ENCODE measurements at regions not wholly inside any gene's neighbourhood (a gene's known extent, or its start where the extent isn't known, plus 50 kb on each side); places are given as distances from the start of the nearest gene placed in this dataset.

DNA sequence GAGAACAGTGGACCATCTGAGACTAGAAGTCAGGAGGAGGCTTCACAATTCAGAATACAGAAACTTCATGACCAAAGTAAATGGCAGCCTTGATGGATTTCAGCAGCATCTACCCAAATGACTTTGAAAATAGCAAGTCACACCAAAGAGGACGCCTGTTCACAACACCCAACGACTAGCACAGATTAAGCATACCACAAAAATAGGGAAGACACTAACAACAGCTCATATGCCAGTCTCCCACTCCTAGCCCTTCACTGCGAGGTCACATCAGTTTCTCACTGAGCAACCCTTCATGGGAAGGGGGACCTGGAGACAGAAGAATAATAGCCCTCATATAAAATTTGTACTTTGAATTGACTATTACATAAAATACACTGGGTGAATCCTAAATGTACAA lies 228.4 kb upstream of the SLC39A10 start:
- TF ChIP-seq POLR2A (IDR thresholded peaks at IDR 0.05) (no peak), CTCF (IDR thresholded peaks at IDR 0.05) (no peak), POLR2AphosphoS5 (IDR thresholded peaks at IDR 0.05) (no peak)
- intact Hi-C loops (cut with DNase I; ENCODE audit: low total_unique reads): loop anchor here (10.0 kb wide), 1 partner anchor 654 kb away; no protein-coding TSS in a partner anchor
- H3K27ac ChIP-seq: no peak overlapping the region
- DNase-seq (ENCODE audit: low spot score in 2 of 2): no peak
- H3K4me1 ChIP-seq: no peaks in the 10 kb centered on the region
- H3K36me3 ChIP-seq: no peaks in the 10 kb centered on the region
- no peaks in the 10 kb centered on the region for H3K27me3 ChIP-seq
- H3K4me3 ChIP-seq: no peak overlapping the region
- no peaks in the 10 kb centered on the region for H3K9me3 ChIP-seq

- no peaks in the 10 kb centered on the region for H3K27me3 ChIP-seq
- DNase-seq (ENCODE audit: low spot score in 2 of 2): no peak
- TF ChIP-seq POLR2A (IDR thresholded peaks at IDR 0.05) (no peak), CTCF (IDR thresholded peaks at IDR 0.05) (no peak), POLR2AphosphoS5 (IDR thresholded peaks at IDR 0.05) (no peak)
- intact Hi-C loops (cut with DNase I; ENCODE audit: low total_unique reads): loop anchor here (10.0 kb wide), 1 partner anchor 651 kb away; no protein-coding TSS in a partner anchor
- H3K4me1 ChIP-seq: no peaks in the 10 kb centered on the region
- H3K4me3 ChIP-seq: no peak overlapping the region
- no peaks in the 10 kb centered on the region for H3K9me3 ChIP-seq
- no peaks in the 10 kb centered on the region for H3K36me3 ChIP-seq
- H3K27ac ChIP-seq: no peak overlapping the region
Measured at GRCh38 chr2:195425328-195425727, 231.7 kb upstream of the SLC39A10 start.

GRCh38 chr2:195419033-195419432 lies 238.0 kb upstream of the SLC39A10 start:
- no peak overlapping the region for H3K27ac ChIP-seq
- intact Hi-C loops (cut with DNase I; ENCODE audit: low total_unique reads): loop anchor here (5.0 kb wide), 1 partner anchor 557 kb away; no protein-coding TSS in a partner anchor

DNA sequence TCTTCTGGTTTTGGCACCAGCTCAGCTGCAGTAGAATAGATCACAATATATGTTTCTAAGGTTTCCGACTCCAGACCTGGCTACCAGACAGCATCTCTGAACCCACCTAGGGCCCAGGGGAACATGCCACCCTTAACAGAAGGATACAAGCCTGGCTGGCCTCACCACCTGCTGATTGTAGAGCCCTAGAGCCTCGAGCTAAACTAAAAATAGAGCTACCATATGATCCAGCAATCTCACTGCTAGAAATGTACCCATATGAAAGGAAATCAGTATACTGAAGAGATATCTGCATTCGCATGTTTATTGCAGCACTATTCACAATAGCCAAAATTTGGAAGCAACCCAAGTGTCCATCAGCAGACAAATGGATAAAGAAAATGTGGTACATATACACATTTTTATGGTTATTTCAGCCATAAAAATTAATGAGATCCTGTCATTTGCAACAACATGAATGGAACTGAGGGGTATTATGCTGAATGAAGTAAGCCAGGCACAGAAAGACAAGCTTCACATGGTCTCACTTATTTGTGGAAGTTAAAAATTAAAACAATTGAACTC lies 242.4 kb upstream of the SLC39A10 start:
- Histone ChIP-seq H3K36me3 (no peaks in the 10 kb centered on the region), H3K4me1 (no peaks in the 10 kb centered on the region), H3K27me3 (no peaks in the 10 kb centered on the region), H3K9me3 (no peaks in the 10 kb centered on the region), H3K4me3 (no peak overlapping the region), H3K27ac (no peak overlapping the region)
- TF ChIP-seq POLR2A (IDR thresholded peaks at IDR 0.05) (no peak), POLR2AphosphoS5 (IDR thresholded peaks at IDR 0.05) (no peak), CTCF (IDR thresholded peaks at IDR 0.05) (no peak)
- intact Hi-C loops (cut with DNase I; ENCODE audit: low total_unique reads): loop anchor here (5.0 kb wide), 1 partner anchor 552 kb away; no protein-coding TSS in a partner anchor
- DNase-seq (ENCODE audit: low spot score in 2 of 2): no peak

More at GRCh38 chr2:195419033-195419432, 238.0 kb upstream of the SLC39A10 start:
- Histone ChIP-seq H3K36me3 (no peaks in the 10 kb centered on the region), H3K4me1 (no peaks in the 10 kb centered on the region), H3K4me3 (no peak overlapping the region), H3K27me3 (no peaks in the 10 kb centered on the region), H3K9me3 (no peaks in the 10 kb centered on the region)
- DNase-seq (ENCODE audit: low spot score in 2 of 2): no peak
- TF ChIP-seq POLR2AphosphoS5 (IDR thresholded peaks at IDR 0.05): no peak

- H3K9me3 ChIP-seq: no peaks in the 10 kb centered on the region
- no peaks in the 10 kb centered on the region for H3K4me1 ChIP-seq
- no peaks in the 10 kb centered on the region for H3K36me3 ChIP-seq
- TF ChIP-seq CTCF (IDR thresholded peaks at IDR 0.05) (no peak), POLR2A (IDR thresholded peaks at IDR 0.05) (no peak), POLR2AphosphoS5 (IDR thresholded peaks at IDR 0.05) (no peak)
- no peak overlapping the region for H3K27ac ChIP-seq
- DNase-seq (ENCODE audit: low spot score in 2 of 2): no peak
- no peaks in the 10 kb centered on the region for H3K27me3 ChIP-seq
- H3K4me3 ChIP-seq: no peak overlapping the region
- intact Hi-C loops (cut with DNase I; ENCODE audit: low total_unique reads): no loop called here
Measured at GRCh38 chr2:195413944-195414343, 243.1 kb upstream of the SLC39A10 start.

Data from breast epithelium (tissue), 4 donors.